GM12872 (cell line): ENCODE measurements at regions not wholly inside any gene's neighbourhood (a gene's known extent, or its start where the extent isn't known, plus 50 kb on each side); places are given as distances from the start of the nearest gene placed in this dataset.

Experiments
- TF ChIP-seq, protein P1 (sequence below): IDR thresholded peaks from 3 replicates; pipeline ENCODE4 v1.5.1; 2011; ENCODE audit warnings: low read depth, mild to moderate bottlenecking, low read length, moderate library complexity; ENCODE audit not compliant: insufficient read depth

GRCh38 chr9:12958279-12958678, 183.5 kb downstream of the LURAP1L start:
- TF ChIP-seq, protein P1, sequence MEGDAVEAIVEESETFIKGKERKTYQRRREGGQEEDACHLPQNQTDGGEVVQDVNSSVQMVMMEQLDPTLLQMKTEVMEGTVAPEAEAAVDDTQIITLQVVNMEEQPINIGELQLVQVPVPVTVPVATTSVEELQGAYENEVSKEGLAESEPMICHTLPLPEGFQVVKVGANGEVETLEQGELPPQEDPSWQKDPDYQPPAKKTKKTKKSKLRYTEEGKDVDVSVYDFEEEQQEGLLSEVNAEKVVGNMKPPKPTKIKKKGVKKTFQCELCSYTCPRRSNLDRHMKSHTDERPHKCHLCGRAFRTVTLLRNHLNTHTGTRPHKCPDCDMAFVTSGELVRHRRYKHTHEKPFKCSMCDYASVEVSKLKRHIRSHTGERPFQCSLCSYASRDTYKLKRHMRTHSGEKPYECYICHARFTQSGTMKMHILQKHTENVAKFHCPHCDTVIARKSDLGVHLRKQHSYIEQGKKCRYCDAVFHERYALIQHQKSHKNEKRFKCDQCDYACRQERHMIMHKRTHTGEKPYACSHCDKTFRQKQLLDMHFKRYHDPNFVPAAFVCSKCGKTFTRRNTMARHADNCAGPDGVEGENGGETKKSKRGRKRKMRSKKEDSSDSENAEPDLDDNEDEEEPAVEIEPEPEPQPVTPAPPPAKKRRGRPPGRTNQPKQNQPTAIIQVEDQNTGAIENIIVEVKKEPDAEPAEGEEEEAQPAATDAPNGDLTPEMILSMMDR = no peak

DNA sequence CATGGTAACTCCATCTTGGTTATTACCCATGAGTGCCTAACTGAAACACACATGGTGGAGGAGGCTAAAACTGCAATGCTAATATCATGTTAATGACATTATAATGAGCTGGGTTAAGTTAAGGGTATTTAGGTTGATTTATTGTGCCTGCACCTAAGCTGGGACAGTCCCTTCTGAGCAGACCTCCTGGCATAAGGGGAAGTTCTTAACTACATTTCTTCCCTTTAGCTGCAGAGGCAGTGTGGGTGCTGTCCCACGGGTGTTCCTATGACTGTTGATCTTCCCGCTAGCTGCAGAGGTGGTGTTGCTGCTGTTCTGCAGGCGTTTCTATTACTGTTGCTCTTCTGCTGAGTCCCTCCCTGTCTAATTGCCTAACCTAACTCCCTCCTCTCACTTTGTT, 183.9 kb downstream of the LURAP1L start:
- TF ChIP-seq, protein P1 = no peak

GRCh38 chr9:12961276-12961809, 186.5 kb downstream of the LURAP1L start:
- TF ChIP-seq, protein P1 = no peak

DNA sequence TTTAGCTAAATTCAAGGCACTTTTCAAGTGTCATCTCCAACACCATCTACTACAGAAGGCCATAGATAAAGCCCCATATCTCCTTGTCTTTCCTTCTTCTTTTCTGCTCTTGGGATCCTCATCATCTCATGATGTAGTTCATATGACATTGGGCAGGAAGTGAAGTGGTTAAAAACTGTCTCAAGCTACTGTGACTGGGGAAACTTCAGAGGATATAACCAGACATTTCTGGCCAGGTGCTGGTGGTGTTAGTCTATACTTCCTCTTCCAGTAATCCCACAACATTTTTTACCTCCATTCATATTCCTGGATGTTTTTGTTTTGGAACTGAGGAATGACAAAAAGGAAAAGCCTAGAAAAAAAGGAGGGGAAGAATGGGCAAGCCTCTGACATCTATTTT, 188.7 kb downstream of the LURAP1L start:
- TF ChIP-seq, protein P1 = no peak

DNA sequence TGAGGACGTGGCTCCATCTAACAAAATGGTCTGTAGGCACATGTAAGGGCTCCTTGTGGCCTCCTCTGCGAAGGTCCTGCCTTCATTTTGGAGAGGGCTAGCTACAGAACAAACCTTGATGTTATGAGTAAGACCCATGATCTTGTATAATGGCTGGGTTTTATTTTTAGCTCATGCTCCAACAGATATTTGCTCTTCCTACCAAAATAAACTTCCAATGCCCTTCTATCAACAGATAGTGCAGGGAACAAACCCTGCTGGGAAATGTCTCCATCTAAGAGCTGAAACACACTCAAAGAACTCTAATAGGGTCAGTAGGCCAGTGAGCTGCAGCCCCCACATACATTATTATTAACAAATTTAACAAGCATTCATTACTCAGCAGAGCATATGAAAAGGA, 189.5 kb downstream of the LURAP1L start:
- TF ChIP-seq, protein P1 = no peak

DNA sequence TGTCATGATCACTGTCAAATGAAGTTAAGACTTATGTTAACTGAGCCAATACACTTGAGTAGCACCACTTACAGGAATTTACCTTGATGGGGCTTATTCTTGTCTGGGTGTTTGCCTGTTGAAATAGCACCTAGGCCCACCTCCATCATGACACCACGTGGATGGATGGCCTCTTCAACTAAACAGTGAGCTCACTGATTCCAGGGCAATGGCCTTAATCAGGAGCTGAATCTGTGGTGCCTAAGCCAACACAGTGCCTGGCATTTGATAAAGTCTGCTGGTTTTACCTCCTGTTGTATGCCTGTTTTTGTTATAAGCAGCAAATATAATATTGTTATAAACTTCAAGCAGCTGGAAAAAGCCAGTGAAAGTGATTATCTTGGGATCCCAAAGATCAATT, 190.5 kb downstream of the LURAP1L start:
- TF ChIP-seq, protein P1 = no peak

- TF ChIP-seq, protein P1 = no peak
Observed at GRCh38 chr9:12968093-12968492, 193.3 kb downstream of the LURAP1L start.
